H1 (cell line): ENCODE measurements at regions not wholly inside any gene's neighbourhood (a gene's known extent, or its start where the extent isn't known, plus 50 kb on each side); places are given as distances from the start of the nearest gene placed in this dataset.

Experiments
- CHD1 ChIP-seq: IDR thresholded peaks from 2 replicates; pipeline ENCODE4 v1.6.1; 2012; ENCODE audit warnings: low read depth, low read length, improper control_type of control experiment
- EP300 ChIP-seq, 2 experiments: IDR thresholded peaks; 1 replicate in 1 of 2; 2 replicates in 1 of 2; pipeline ENCODE4 v1.6.1; 2011 to 2012; ENCODE audit warnings: low read depth in 2 of 2, low read length in 2 of 2, mild to moderate bottlenecking in 2 of 2, borderline replicate concordance in 1 of 2, inconsistent platforms in 1 of 2, moderate library complexity in 1 of 2
- JUND ChIP-seq: IDR thresholded peaks from 2 replicates; pipeline ENCODE4 v1.6.1; 2011; ENCODE audit warnings: mild to moderate bottlenecking, improper control_type of control experiment, low read length
- SAP30 ChIP-seq: fragments of 300-600 bp; sonication (generic); IDR thresholded peaks from 2 replicates; pipeline ENCODE4 v1.7.1; 2012; ENCODE audit warnings: low read length, moderate library complexity, mild to moderate bottlenecking, inconsistent platforms; ENCODE audit not compliant: insufficient read depth, insufficient replicate concordance

DNA sequence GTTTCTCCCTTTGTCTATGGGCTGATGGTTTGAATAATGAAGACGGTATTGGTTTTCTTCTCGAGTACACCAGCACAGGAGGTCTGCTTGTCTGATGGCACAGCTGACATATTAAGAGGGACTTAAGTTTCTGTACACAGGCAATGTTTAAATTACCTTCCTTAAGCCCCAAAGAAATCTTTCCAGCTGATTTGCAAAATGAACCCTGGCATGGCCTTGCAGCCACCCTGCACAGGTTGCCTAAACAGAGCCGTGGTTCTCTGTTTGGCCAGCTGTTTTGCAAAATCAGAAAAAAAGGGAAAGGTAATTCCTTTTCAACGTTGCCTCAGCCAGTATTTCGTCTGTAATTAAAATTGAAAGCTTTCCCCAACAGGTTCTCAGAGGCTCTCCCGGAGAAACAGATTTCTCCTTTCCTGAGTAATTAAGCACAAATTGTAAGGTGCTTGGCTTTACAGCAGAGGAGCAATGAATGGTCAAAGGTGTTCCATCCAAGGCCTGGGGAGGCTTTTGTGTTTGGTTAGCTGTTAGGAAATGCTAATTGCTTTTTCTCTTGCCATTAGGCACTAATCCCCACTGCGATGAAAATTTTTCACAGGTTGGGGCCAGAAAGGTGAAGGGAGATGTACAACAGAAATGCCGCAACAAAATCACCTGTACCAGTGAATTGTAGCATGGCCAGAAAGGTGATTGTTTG lies 138.9 kb downstream of the RASEF start (continued):
- TF ChIP-seq EP300 (IDR thresholded peaks at IDR 0.05; ENCODE audit: borderline replicate concordance in 1 of 2, low read depth in 2 of 2, low read length in 2 of 2) (no peak), CHD1 (no peak), SAP30 (no peak), JUND (no peak)
- TF ChIP-seq, all 59 proteins: peak for 0
